ENCODE measurements at regions not wholly inside any gene's neighbourhood (a gene's known extent, or its start where the extent isn't known, plus 50 kb on each side); places are given as distances from the start of the nearest gene placed in this dataset.
"Not testable (repeated sequence)": the region's sequence is repeated elsewhere in the genome, so short reads cannot be mapped to it uniquely, and the experiment has no call there.

DNA sequence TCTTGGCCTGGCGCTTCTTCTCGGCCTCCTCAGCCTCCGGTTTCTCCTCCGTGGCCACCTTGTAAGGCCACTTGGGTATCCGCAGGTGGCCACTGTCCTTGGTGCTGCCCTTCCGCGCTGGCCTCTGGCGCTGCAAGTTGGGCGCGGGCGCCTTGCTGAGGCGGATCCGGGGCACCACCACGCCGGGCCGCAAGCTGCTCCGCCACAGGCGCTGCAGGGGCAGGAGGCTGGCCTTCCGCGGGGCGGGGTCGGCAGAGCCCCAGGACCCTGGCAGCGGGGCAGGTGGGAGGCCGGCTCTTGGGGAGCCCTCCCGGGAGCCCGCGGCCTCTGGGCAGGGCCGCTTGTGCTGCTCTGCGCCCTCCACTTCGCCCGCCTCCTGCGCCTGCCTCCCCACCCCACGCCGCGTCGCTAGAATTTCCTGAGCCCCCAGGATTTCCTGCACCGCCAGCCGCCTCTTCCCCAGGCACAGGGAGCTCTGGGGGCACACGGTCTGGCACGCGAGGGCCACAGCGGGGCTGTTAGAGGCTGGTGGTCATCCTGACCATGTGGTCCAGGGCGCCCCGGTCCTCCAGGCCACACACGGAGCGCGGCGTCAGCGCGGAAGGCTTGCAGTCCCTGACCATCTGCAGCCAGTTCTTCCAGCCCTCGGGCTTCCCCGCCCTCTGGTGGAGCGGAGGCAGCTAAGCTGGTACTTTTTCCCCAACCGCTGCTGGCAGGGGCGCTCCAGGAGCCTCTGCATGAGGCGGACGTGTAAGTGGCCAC is 60.1 kb upstream of the OR4C13 start:
- H3K36me3 Mint-ChIP-seq; POLR2A ChIA-PET; H3K4me3 Mint-ChIP-seq; intact Hi-C loops (cut with micrococcal nuclease); H3K27ac Mint-ChIP-seq; H3K27ac ChIP-seq (ENCODE audit: low read depth, low read length); H3K4me1 ChIP-seq (ENCODE audit: control insufficient read depth in 2 of 2, insufficient read depth in 2 of 2, low read length in 2 of 2); H3K9me3 ChIP-seq (ENCODE audit: control insufficient read depth in 2 of 3, low read length in 3 of 3); H3K4me1 Mint-ChIP-seq; ATAC-seq; H3K4me3 ChIP-seq (ENCODE audit: low read length); H3K36me3 ChIP-seq (ENCODE audit: control insufficient read depth in 2 of 3, insufficient read depth in 3 of 3, low read length in 3 of 3); H3K27me3 Mint-ChIP-seq; DNase-seq; CTCF ChIA-PET; H3K27me3 ChIP-seq (ENCODE audit: control insufficient read depth in 2 of 2, insufficient read depth in 2 of 2, low read length in 2 of 2): not testable (repeated sequence)
- H3K9me3 Mint-ChIP-seq = peaks cover 2 to 30% (median 14%) of the 10 kb centered on the region in 11 donors

DNA sequence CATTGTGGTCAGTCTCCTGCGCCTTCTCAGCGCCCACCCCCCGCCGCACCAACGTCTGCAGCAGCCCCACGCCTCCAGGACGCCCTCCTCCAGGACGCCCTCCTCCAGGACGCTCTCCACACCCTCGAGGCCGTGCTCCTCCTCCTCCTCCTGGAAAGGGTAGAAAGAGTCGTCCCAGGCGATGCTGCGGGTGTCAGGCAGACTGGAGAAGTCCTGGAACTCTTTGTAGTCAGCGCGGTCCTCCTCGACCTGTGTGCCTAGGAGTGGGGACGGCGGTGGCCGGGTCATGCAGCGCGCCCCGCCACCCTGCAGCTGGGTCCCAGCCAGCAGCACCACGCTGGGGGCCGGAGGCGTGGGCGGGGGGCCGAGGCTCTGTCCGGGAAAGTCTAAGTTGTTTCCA is 58.7 kb upstream of the OR4C13 start:
- peaks cover 4 to 32% (median 18%) of the 10 kb centered on the region in 11 donors for H3K9me3 Mint-ChIP-seq
- intact Hi-C loops (cut with micrococcal nuclease); H3K4me1 ChIP-seq (ENCODE audit: control insufficient read depth in 2 of 2, insufficient read depth in 2 of 2, low read length in 2 of 2); POLR2A ChIA-PET; H3K36me3 ChIP-seq (ENCODE audit: control insufficient read depth in 2 of 3, insufficient read depth in 3 of 3, low read length in 3 of 3); CTCF ChIA-PET; H3K4me1 Mint-ChIP-seq; H3K27me3 Mint-ChIP-seq; H3K36me3 Mint-ChIP-seq; H3K4me3 ChIP-seq (ENCODE audit: low read length); H3K27me3 ChIP-seq (ENCODE audit: control insufficient read depth in 2 of 2, insufficient read depth in 2 of 2, low read length in 2 of 2); H3K4me3 Mint-ChIP-seq; ATAC-seq; DNase-seq; H3K27ac Mint-ChIP-seq; H3K27ac ChIP-seq (ENCODE audit: low read depth, low read length); H3K9me3 ChIP-seq (ENCODE audit: control insufficient read depth in 2 of 3, low read length in 3 of 3): not testable (repeated sequence)
